NCI-H345 treated with DMSO at 0.1 percent for 48 hours (cell line): ENCODE measurements at regions not wholly inside any gene's neighbourhood (a gene's known extent, or its start where the extent isn't known, plus 50 kb on each side); places are given as distances from the start of the nearest gene placed in this dataset.
A peak's percentile ranks its signal among the peaks of the same experiment; 100 is the strongest.
"Not testable (repeated sequence)": the region's sequence is repeated elsewhere in the genome, so short reads cannot be mapped to it uniquely, and the experiment has no call there.

ENCODE experiments used
- DNase-seq: peaks from one replicate; lab custom pipeline; 2025; ENCODE audit not compliant: unreplicated experiment; lab: John Stamatoyannopoulos, UW

DNA sequence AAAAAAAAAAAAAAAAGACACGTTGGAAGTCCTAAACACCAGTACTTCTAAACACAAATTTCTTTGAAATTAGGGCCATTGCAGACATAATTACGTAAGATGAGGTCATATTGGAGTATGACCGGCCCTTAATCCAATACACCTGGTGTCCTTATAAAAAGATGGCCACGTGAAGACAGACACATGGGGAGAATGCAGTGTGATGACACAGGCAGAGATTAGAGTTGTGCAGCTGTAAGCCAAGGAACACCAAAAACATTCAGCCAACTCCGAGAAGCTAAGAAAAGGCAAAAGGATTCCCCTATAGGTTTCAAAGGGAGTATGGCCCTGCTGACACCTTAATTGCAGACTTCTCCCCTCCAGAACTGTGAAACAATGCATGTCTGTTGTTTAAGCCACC is 379.0 kb upstream of the PDZRN3 start:
- no peak for DNase-seq

DNA sequence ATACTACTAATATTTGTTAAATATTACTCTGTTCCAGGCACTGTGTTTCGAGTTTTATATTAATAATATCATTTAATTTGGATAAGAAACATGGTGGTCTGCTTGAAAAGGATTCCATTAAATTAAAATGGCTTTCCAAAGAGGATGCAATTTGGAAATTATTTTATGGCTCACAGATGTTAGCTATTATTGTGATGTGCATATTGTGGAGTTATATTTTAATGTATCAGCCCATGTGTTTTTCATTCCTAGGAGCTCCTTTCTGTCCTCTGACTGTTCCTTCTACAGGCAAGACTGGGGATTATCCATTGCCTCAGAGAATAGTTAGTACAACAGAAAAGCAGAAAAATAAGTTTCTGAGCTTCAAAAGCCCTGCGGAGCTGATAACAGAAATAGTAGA is 376.7 kb upstream of the PDZRN3 start:
- no peak for DNase-seq

DNA sequence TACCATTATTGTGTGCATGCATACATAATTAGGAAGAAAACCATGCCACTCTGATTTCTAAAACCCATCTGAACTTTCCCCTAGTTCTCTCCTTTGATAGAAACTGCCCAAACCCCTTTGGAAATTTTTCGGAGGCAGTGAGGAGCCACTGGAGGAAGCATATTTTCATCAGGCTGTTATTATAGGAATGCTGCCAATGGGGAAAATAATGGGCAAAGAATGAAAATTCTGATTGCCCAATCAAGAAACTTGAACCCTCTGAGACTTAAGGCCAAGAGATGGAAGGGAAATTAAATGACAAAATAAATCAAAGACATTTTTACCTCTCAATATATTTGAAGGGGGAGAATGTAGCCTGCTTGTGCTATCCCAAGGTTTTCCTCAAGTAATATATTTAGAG is 376.0 kb upstream of the PDZRN3 start:
- no peak for DNase-seq

DNA sequence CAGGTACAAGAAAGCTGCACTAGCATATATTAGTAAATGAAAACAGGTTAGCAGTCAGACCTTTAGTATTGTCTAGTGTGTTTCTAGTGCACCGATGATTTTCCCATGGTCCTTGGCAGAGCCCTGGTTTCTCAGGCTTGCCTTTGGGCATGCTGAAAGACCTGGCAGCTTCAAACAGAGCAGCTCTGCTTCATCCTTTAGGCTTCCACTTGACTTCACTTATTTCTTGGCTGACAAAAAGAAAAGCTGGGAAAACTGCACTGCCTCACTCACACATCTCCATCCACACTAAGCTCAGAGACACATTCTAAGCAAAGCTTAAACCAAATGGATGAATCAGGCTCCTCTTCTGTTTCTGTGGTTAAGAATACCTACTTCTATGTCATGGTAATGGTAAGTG is 374.8 kb upstream of the PDZRN3 start:
- DNase-seq: no peak

DNA sequence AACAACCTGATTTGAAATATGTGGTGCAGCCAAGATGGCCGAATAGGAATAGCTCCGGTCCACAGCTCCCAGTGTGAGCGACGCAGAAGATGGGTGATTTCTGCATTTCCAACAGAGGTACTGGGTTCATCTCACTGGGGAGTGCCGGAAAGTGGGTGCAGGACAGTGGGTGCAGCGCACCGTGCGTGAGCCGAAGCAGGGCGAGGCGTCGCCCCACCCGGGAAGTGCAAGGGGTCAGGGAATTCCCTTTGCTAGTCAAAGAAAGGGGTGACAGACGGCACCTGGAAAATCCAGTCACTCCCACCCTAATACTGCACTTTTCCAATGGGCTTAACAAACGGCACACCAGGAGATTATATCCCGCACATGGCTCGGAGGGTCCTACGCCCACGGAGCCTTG is 365.9 kb upstream of the PDZRN3 start:
- not testable (repeated sequence) for DNase-seq

DNA sequence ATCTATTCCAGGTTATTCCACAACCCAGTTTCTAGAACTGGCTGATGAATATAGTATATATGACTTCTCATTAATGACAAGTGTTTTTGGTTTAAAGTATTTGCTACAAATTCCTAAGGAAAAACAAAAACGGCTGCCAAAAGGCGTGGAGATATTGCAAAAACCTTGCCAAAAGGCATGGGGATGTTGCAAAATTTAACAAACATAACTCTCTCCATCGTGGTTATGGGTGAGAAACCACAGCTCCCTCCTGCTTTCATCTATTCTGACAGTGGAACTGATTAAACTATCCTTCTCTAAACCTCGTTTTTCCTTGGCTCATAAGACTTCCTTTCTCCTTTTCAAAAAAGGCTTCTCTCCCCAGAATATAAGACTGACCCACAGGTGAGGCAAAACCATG is 342.0 kb upstream of the PDZRN3 start:
- DNase-seq: no peak

DNA sequence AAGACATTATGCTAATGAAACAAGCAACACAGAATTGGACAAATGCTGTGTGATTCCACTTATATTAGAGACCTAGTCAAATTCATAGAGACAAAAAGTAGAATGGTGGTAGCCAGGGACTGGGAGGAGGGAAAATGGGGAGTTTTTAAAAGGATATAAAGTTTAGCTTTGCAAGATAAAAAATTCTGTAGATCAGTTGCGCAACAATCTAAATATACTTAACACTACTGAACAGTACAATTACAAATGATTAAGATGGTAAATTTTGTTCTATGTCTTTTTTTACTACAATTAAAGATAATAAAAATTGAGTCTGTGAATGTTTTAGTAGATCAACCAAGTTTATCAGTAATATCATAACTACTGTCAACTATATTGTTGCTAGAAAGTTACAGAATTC is 340.1 kb upstream of the PDZRN3 start:
- no peak for DNase-seq

DNA sequence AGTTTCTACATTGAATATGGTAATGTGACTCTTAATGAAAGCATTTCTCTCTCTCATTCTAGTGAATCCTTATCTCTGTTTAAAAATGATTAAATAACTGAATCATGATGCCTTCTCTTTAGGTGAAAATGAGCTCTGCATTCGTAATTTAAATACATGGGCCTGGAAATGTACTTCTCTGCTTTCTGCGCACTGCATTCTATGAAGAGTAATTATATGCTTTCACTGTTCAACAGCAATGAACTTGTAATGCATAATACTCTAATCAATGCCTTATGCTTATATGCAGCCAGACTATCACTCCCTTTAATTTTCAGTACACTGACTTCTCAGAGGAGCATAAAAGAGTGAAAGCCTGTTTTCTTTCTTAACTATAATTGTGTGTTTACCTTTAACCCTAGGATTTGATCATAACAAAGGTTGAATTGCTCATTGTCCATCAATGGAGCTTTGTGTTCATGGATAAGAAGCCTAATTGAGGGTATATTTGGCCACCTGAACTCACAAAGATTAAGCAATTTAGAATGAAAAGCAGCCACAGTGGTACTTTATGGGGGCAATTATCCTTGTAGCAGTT is 330.8 kb upstream of the PDZRN3 start:
- peak; percentile 76 for DNase-seq

DNA sequence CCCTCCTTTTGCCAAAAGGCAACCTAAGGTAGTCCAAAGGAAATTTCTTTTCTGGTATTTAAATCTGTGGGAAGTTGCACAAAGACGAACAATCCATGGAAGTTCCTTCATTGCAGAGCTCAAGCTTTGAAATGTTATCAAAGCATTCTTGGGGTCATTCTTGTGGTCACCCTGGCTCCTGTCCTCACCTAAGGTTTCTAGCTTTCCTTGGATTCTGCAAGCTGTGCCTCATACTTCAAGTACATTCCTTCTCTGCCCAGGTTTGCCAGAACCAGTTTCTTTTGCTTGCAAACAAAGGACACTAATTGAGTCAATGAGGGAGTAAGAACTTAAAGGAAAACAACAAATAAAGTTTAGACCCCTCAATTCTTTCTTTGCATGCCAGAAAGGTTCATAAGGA is 329.8 kb upstream of the PDZRN3 start:
- DNase-seq: no peak

DNA sequence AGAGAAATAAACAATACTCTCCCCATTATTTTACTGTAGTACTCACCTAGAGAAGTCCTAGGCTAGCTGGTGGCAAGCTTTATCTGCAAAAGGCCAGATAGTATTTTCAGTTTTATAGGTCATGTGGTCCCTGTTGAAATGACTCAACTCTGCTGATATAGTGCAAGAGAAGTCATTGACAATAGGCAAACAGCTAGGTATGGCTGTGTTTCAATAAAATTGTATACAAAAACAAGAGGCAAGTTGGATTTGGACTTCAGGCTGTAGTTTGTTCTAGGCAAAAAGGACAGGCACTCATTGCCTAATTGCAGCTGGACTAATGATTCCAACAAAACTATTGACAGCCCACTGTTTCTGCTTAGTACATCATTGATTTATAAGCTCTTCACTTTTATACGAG is 328.0 kb upstream of the PDZRN3 start:
- DNase-seq: no peak

DNA sequence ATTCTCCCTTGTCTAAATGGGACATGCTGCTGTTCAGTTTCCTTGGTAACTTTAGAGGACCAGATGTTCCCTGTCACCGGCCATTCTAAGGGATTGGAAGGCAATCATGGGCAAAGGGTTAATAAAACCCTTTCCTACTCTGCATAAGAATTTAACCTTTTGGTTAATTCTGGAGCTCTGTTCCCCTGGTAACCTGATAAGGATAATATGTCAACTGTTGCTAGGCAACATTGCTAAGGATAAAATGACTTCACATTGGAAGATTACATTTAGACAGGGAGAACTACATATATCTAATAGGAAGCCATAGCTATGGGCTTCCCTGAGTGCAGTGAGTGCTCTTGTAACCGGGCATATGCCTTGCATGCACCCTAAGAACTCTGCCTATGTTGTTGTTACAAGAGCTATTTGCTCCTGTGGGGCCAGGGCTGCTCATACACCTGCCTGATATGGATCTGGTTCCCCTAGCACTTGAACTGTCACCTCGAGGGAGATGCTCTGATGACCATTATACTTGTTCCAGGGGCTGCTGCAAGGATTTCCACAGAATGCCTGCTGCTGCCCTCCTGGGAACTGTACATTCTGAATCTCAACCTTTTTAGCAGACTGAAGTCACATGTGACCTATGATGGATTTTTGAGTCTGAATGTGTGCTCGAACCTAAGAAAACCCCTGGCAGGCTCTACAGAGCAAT is 326.3 kb upstream of the PDZRN3 start:
- DNase-seq: no peak

DNA sequence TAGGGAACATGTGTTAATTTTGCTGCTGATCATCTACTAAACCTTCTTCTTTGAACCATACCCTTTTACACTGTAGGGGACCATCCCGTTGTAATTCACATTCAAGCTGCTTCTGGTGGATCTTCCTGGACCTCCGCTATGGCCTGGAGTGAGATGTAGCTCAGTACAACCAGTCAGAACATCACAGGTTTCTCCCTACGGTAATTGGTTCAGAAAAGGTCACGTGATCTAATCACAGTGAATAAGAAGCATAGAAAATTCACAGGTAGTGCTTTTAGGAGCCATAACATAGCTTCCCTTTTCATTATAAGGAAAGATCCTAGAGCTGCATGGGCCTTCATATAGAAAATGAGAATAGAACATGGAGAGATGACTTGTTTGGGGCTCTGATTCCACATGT is 320.8 kb upstream of the PDZRN3 start:
- DNase-seq: no peak

DNA sequence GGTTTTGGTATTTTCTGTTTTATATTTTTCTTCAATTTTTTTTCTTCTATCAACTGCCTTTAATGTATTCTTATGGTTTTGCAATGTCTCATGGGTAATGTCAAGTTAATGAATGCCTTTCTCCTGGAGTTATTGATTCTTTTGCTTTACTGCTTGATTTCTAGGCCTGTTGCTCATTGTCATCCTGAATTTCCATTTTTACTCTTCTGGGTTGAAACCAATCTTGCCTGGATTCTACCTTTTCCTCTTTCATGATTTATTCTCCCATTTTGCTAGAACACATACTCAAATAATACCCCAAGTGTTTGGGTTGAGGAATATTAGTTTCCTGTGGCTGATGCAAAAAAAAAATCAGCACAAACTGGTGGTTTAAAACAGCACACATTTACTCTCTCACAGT is 315.2 kb upstream of the PDZRN3 start:
- DNase-seq: no peak

DNA sequence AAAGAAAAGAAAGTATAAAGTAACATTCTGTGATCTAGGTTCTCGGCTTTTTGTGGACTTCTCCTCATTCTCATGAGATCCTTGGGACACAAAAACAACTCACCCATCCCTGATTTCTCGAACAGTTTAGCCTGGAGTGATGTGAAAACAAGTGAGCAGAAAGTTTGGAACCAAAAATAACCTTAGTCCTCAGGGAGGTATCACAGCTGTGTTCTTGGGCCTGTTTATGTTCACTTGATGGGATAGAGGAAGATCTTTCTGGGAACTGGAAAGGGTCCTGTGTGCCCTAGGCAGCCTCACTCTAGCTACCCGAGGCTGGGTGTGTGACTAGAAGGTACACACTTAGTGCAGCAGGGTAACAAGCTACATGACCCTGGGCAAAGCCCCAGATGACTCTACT is 308.8 kb upstream of the PDZRN3 start:
- no peak for DNase-seq

DNA sequence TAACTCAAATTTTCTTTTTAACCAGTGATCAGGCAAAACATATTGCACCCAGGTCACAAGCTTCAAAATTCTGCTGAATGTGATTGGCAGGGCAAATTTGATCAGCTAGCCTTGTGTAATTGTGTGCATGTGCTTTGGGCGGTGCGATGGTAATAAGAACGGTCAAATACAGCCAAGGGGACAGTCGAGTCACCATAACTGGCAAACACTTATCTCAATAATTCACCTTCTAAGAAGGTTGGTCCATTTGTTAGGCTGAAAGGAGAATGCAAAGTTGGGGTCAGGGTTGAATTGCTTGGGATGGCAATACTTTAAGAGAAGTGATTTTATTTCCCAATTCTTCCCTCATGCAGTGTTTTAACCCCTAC is 302.4 kb upstream of the PDZRN3 start:
- DNase-seq: no peak

DNA sequence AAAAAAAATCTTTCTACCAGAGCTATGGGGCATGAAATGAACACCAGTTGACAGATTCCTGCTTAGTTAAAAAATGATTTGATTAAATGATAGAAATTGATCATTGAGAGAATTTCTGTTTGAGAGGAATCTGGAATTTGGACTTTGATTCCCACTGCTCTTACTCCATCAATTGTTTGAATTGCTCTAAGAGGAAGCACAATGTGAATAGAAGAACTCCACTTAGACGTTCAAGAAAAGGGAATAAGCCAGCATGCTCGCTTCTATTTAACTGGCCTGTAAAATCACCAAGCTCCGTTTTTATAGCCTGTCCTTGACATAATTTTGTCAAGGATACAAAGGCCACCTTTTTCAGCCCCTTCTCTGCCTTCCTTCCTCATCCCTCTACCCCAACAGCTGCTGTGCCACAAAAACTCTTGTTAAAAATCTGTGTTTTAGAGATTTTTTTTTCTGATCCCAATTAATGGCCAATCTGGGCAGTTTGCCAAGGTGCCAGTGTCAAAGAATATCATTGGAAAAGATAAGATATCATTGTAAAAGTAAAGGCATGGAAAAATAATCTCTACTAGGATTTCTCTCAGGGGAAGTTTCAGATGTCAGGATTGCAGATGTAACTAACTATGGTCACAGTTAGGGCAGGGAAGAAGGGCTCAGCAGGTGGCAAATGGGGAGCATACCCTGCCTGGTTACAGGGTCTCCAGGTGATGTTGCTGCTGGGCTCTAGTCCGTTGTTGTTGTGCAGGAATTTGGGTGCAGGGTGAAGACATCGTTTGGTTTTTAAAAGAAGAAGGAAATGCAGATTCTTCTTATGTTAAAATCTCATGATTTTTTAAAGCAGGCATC is 301.8 kb upstream of the PDZRN3 start:
- DNase-seq: no peak

DNA sequence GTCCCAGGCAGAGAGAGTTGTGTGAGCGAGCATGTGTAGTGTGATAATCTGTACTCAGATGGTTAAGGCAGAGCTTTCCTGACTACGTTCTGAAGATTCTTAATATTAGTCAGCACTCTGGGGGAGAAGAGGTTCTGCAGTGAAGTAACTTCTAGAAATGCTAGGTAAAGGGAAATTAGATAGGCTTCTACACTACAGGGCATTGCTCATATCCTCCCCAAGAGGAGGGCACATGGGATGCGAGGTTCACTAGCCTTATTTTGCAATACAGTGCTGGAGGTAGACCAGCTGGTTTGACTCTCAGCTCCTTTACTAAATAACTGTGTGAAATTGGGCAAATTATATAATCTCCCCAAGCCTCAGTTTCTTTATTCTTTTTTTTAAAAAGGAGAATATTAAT is 300.3 kb upstream of the PDZRN3 start:
- DNase-seq: no peak

DNA sequence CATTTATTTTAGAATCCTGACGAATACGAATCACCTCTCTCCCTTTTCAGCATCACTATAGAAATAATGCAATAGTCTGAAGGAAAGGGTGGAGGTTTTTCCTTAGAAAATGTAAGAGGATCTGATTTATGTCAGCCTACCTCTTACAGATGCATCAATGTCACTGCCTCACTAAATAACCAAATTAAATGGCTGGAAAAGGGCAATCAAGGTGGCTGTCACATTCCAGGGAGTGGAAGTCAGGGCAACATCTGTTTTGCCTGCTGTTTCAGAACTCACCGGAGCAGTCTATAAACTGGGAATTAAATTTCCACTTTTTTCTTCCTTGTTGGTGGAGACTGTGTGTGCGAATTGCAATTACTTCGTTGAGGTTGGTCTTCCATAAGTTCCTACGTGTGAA is 299.3 kb upstream of the PDZRN3 start:
- DNase-seq: no peak

DNA sequence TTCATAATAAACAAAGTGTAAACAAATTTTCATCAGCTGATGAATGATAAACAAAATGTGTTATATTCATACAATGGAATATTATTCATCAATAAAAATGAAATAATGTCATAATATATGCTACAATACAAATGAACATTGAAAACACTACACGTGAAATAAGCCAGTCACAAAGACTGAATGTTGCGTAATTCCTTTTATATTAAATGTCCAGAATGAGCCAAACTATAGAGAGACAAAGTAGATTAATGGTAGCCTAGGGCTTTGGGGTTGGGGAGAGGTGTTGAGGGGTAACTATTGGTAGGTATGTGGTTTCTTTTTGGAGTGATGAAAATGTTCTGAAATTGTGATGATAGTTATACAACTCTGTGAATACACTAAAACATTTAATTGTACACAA is 292.9 kb upstream of the PDZRN3 start:
- DNase-seq: no peak

DNA sequence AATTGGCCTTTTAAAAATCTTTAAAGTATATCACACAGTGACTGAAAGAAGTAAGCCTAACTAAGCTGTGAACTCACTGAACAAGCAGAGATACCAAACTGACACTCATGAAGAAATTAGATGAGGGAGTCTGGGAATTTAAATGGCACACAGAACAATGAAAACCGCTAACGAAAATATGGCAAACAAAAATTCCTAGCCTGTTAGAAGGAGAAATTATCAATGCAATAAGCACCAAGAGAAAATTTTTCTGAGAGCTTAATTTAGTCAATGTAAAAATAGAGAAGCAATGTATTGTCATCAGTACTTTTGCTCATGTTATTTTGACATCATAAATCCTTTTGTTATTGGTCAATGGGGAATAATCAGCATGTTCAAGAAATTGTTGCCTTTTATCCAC is 291.1 kb upstream of the PDZRN3 start:
- DNase-seq: no peak

DNA sequence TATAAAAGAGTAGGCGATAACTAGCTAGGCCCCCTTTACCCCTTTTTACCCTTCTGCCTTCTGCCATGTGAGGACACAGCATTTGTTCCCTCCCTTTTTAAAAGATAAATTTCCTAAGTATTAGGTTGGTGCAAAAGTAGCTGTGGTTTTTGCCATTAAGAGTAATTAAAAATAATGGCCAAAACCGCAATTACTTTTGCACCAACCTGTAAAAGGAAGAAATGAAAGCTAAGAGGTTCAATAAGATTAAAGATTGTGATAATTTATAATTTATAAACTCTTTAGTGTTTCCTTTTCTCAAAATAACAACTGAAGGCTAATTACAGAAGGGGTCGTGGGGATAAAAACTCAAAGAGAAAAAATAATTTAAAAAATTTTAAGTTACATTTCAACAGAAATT is 283.5 kb upstream of the PDZRN3 start:
- DNase-seq: no peak

DNA sequence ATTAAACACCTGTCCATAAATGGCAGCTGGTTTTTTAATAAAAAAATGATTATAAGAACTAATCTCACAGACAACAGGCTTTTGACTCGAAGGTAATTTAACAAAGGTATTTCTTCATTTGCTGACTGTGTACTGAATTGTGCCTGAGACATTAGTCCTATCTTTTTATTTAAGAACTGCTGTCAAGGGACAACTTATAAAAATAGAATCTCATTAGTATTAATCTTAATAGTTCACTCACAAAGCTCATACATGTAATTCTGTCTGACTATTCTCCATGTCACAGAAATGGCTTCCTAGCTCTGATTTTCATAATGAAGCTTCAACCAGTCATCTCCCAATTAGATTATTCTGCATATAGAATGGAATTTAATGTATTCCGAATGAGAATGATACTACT is 276.9 kb upstream of the PDZRN3 start:
- no peak for DNase-seq
